Gastrocnemius medialis (tissue), 4 donors: ENCODE measurements at regions not wholly inside any gene's neighbourhood (a gene's known extent, or its start where the extent isn't known, plus 50 kb on each side); places are given as distances from the start of the nearest gene placed in this dataset.

Source experiments
- ATAC-seq, 2 donors: fragments of 150-250 bp; one replicate each; pipeline ENCODE4 v1.9.1; 2016
- DNase-seq, 2 donors: peaks; one replicate each; pipeline ENCODE4 v3.0.0-alpha.2; 2019
- H3K27ac ChIP-seq, 4 donors: fragments of 200-600 bp; sonication (generic); 1 replicate in 1 of 4; 2 replicates in 3 of 4; pipeline ENCODE4 v1.5.1; 2016 to 2018; ENCODE audit warnings: mild to moderate bottlenecking in 2 of 4, moderate library complexity in 1 of 4
- H3K27me3 ChIP-seq, 3 donors: fragments of 200-600 bp; sonication (generic) in 2 of 3; 1 replicate in 1 of 3; 2 replicates in 2 of 3; pipeline versions ENCODE4 v1.5.1 to v1.6.0; 2016 to 2019; ENCODE audit warnings: mild to moderate bottlenecking in 1 of 3, moderate library complexity in 1 of 3
- H3K36me3 ChIP-seq, 2 donors: fragments of 200-600 bp; sonication (generic) in 1 of 2; one replicate each; pipeline ENCODE4 v1.5.1; 2017 to 2018
- H3K4me1 ChIP-seq, 2 donors: fragments of 200-600 bp; sonication (generic) in 1 of 2; one replicate each; pipeline ENCODE4 v1.5.1; 2016 to 2017; ENCODE audit warnings: mild to moderate bottlenecking in 2 of 2
- H3K4me3 ChIP-seq, 4 donors: fragments of 200-600 bp; sonication (generic) in 3 of 4; 1 replicate in 1 of 4; 2 replicates in 3 of 4; pipeline ENCODE4 v1.5.1; 2016 to 2019; ENCODE audit warnings: mild to moderate bottlenecking in 2 of 4
- H3K9me3 ChIP-seq, 3 donors: fragments of 200-600 bp; sonication (generic) in 2 of 3; 1 replicate in 1 of 3; 2 replicates in 2 of 3; pipeline ENCODE4 v1.5.1; 2016 to 2019
- CTCF ChIP-seq, 5 experiments: fragments of 450-650 bp in 3 of 5; fragments of 200-600 bp in 2 of 5; sonication (generic) in 2 of 5; IDR thresholded peaks in 4 of 5; conservative IDR thresholded peaks in 1 of 5; 1 replicate in 4 of 5; 2 replicates in 1 of 5; pipeline ENCODE4 v1.5.1; 2016 to 2019; ENCODE audit warnings: antibody characterized with exemption in 5 of 5, mild to moderate bottlenecking in 3 of 5, moderate library complexity in 3 of 5
- POLR2A ChIP-seq, 2 donors: fragments of 450-650 bp; IDR thresholded peaks; one replicate each; pipeline ENCODE4 v1.6.1; 2017; ENCODE audit warnings: antibody characterized with exemption in 2 of 2, mild to moderate bottlenecking in 2 of 2, moderate library complexity in 2 of 2
- in situ Hi-C, 4 donors: fragments of 200-750 bp; cut with MboI; loops; one replicate each; pipeline versions ENCODE4 v1.15.0 to v1.8.0; 2017; ENCODE audit warnings: low sequenced_read_pairs in 4 of 4
- intact Hi-C: fragments of 100-400 bp; cut with DNase I; formaldehyde crosslinking; loops from one replicate; pipeline ENCODE4 v1.15.1; 2023; ENCODE audit warnings: low total_unique reads

- Histone ChIP-seq H3K9me3 (no peaks in the 10 kb centered on the region), H3K27ac (no peak overlapping the region), H3K36me3 (no peaks in the 10 kb centered on the region), H3K27me3 (no peaks in the 10 kb centered on the region), H3K4me3 (no peak overlapping the region), H3K4me1 (no peaks in the 10 kb centered on the region)
- DNase-seq, result no peak
- intact Hi-C loops (no loop called here), in situ Hi-C loops (no loop called here)
- ATAC-seq, result no peak
- no peak for TF ChIP-seq CTCF (IDR thresholded peaks at IDR 0.05 in 4 of 5, conservative IDR thresholded peaks at IDR 0.05 in 1 of 5)
- TF ChIP-seq POLR2A (IDR thresholded peaks at IDR 0.05), result no peak
Measured at GRCh38 chr4:189096108-189096507, 844.6 kb upstream of the FRG1 start.

GRCh38 chr4:189096717-189097116 is 844.0 kb upstream of the FRG1 start:
- no peaks in the 10 kb centered on the region for H3K4me1 ChIP-seq
- intact Hi-C loops (no loop called here), in situ Hi-C loops (no loop called here)
- no peaks in the 10 kb centered on the region for H3K36me3 ChIP-seq
- DNase-seq (no peak), ATAC-seq (no peak)
- TF ChIP-seq CTCF (IDR thresholded peaks at IDR 0.05 in 4 of 5, conservative IDR thresholded peaks at IDR 0.05 in 1 of 5), result no peak
- no peak for TF ChIP-seq POLR2A (IDR thresholded peaks at IDR 0.05)
- no peaks in the 10 kb centered on the region for H3K27me3 ChIP-seq
- H3K4me3 ChIP-seq, result no peak overlapping the region
- no peaks in the 10 kb centered on the region for H3K9me3 ChIP-seq
- no peak overlapping the region for H3K27ac ChIP-seq

- Histone ChIP-seq H3K9me3 (no peaks in the 10 kb centered on the region), H3K4me3 (no peak overlapping the region), H3K27me3 (no peaks in the 10 kb centered on the region), H3K4me1 (no peaks in the 10 kb centered on the region), H3K36me3 (no peaks in the 10 kb centered on the region), H3K27ac (no peak overlapping the region)
- no peak for ATAC-seq
- no peak for DNase-seq
- in situ Hi-C loops (no loop called here), intact Hi-C loops (no loop called here)
- TF ChIP-seq POLR2A (IDR thresholded peaks at IDR 0.05) (no peak), CTCF (IDR thresholded peaks at IDR 0.05 in 4 of 5, conservative IDR thresholded peaks at IDR 0.05 in 1 of 5) (no peak)
Measured at GRCh38 chr4:189098932-189099696, 841.6 kb upstream of the FRG1 start.

- in situ Hi-C loops (no loop called here), intact Hi-C loops (no loop called here)
- TF ChIP-seq CTCF (IDR thresholded peaks at IDR 0.05 in 4 of 5, conservative IDR thresholded peaks at IDR 0.05 in 1 of 5) (no peak), POLR2A (IDR thresholded peaks at IDR 0.05) (no peak)
- DNase-seq (no peak), ATAC-seq (no peak)
- H3K27me3 ChIP-seq, result no peaks in the 10 kb centered on the region
- no peaks in the 10 kb centered on the region for H3K9me3 ChIP-seq
- no peak overlapping the region for H3K4me3 ChIP-seq
- no peaks in the 10 kb centered on the region for H3K36me3 ChIP-seq
- no peak overlapping the region for H3K27ac ChIP-seq
- no peaks in the 10 kb centered on the region for H3K4me1 ChIP-seq
Measured at GRCh38 chr4:189113389-189113888, 827.2 kb upstream of the FRG1 start.
